Endodermal cell (in vitro differentiated cells): ENCODE measurements at regions not wholly inside any gene's neighbourhood (a gene's known extent, or its start where the extent isn't known, plus 50 kb on each side); places are given as distances from the start of the nearest gene placed in this dataset.

Experiments
- DNase-seq: peaks from one replicate; pipeline ENCODE4 v3.0.0-alpha.2; 2017
- H3K27ac ChIP-seq: 2 replicates; pipeline ENCODE4 v1.5.1; 2013; ENCODE audit warnings: mild to moderate bottlenecking, low read depth, low read length, moderate library complexity
- H3K27me3 ChIP-seq: 2 replicates; pipeline ENCODE4 v1.6.1; 2013; ENCODE audit warnings: mild to moderate bottlenecking, low read length, moderate library complexity; ENCODE audit not compliant: insufficient read depth, control insufficient read depth, poor library complexity, severe bottlenecking
- H3K36me3 ChIP-seq: 2 replicates; pipeline ENCODE4 v1.7.0; 2013; ENCODE audit warnings: mild to moderate bottlenecking, low read length, moderate library complexity; ENCODE audit not compliant: control insufficient read depth, insufficient read depth
- H3K4me1 ChIP-seq: one replicate; pipeline ENCODE4 v1.7.0; 2013; ENCODE audit warnings: low read length; ENCODE audit not compliant: control insufficient read depth, insufficient read depth
- H3K4me3 ChIP-seq: 2 replicates; pipeline ENCODE4 v1.5.1; 2013; ENCODE audit warnings: mild to moderate bottlenecking, low read length, moderate library complexity
- H3K9ac ChIP-seq: 2 replicates; pipeline ENCODE4 v1.6.1; 2013; ENCODE audit warnings: mild to moderate bottlenecking, low read length, moderate library complexity; ENCODE audit not compliant: poor library complexity, severe bottlenecking; ENCODE audit errors: extremely low read depth
- H3K9me3 ChIP-seq: 2 replicates; pipeline ENCODE4 v1.6.1; 2013; ENCODE audit warnings: mild to moderate bottlenecking, low read length, moderate library complexity; ENCODE audit not compliant: control insufficient read depth
- H3K27ac Mint-ChIP-seq: 2 replicates; pipeline ENCODE4 v1.8.0; 2020; ENCODE audit warnings: mixed read lengths
- H3K27me3 Mint-ChIP-seq: 2 replicates; pipeline ENCODE4 v1.8.0; 2021; ENCODE audit warnings: mild to moderate bottlenecking, mixed read lengths; ENCODE audit not compliant: insufficient read depth
- H3K36me3 Mint-ChIP-seq: 2 replicates; pipeline ENCODE4 v1.8.0; 2020; ENCODE audit warnings: low read depth, mixed read lengths
- H3K4me1 Mint-ChIP-seq: 2 replicates; pipeline ENCODE4 v1.8.0; 2020; ENCODE audit warnings: mixed read lengths
- H3K4me3 Mint-ChIP-seq: 2 replicates; pipeline ENCODE4 v1.8.0; 2020; ENCODE audit warnings: mild to moderate bottlenecking, moderate library complexity, mixed read lengths
- H3K9me3 Mint-ChIP-seq: 2 replicates; pipeline ENCODE4 v1.8.0; 2020; ENCODE audit warnings: mild to moderate bottlenecking, mixed read lengths
- CTCF ChIP-seq: fragments of 200-600 bp; sonication (generic); conservative IDR thresholded peaks from 2 replicates; pipeline ENCODE4 v1.5.0; 2021; ENCODE audit warnings: antibody characterized with exemption, mild to moderate bottlenecking
- WGBS, 2 experiments: methylation state at CpG; one replicate each; pipeline versions ENCODE4 v1.1.5 to v1.1.7; 2013; ENCODE audit warnings: missing lambda C conversion rate in 2 of 2, mixed read lengths in 1 of 2; ENCODE audit not compliant: insufficient coverage in 1 of 2, insufficient read length in 1 of 2; 5-methylcytosine and 5-hydroxymethylcytosine counted together

GRCh38 chr7:113301141-113301540 is 182.8 kb upstream of the SMIM30 start:
- 89 to 90% methylated on average over 2 to 3 of the region's 3 CpGs for WGBS, 2 experiments
- no peak for DNase-seq
- no peaks in the 10 kb centered on the region for H3K36me3 Mint-ChIP-seq

GRCh38 chr7:113299748-113300147 is 181.4 kb upstream of the SMIM30 start:
- Histone ChIP-seq H3K27me3 (peaks cover 6% of the 10 kb centered on the region), H3K27ac (no peak overlapping the region), H3K4me3 (no peak overlapping the region), H3K9ac (no peak overlapping the region), H3K36me3 (no peaks in the 10 kb centered on the region), H3K9me3 (no peaks in the 10 kb centered on the region), H3K4me1 (no peaks in the 10 kb centered on the region)
- Mint-ChIP-seq H3K27me3 (peaks cover 7% of the 10 kb centered on the region), H3K27ac (no peak overlapping the region), H3K36me3 (no peaks in the 10 kb centered on the region), H3K4me1 (no peaks in the 10 kb centered on the region), H3K9me3 (no peaks in the 10 kb centered on the region), H3K4me3 (no peak overlapping the region)
- no peak for TF ChIP-seq CTCF
- DNase-seq, result no peak

More at GRCh38 chr7:113301141-113301540, 182.8 kb upstream of the SMIM30 start:
- Histone ChIP-seq H3K27me3 (peaks cover 6% of the 10 kb centered on the region), H3K36me3 (no peaks in the 10 kb centered on the region), H3K27ac (no peak overlapping the region), H3K9me3 (no peaks in the 10 kb centered on the region), H3K9ac (no peak overlapping the region), H3K4me1 (no peaks in the 10 kb centered on the region), H3K4me3 (no peak overlapping the region)
- Mint-ChIP-seq H3K9me3 (no peaks in the 10 kb centered on the region), H3K27ac (no peak overlapping the region), H3K4me1 (no peaks in the 10 kb centered on the region), H3K27me3 (peaks cover 4% of the 10 kb centered on the region), H3K4me3 (no peak overlapping the region)
- TF ChIP-seq CTCF, result no peak

- no peaks in the 10 kb centered on the region for H3K9me3 ChIP-seq
- H3K27ac ChIP-seq, result no peak overlapping the region
- no peak for DNase-seq
- Mint-ChIP-seq H3K27me3 (peaks cover 7% of the 10 kb centered on the region), H3K9me3 (no peaks in the 10 kb centered on the region), H3K36me3 (no peaks in the 10 kb centered on the region), H3K4me3 (no peak overlapping the region), H3K27ac (no peak overlapping the region), H3K4me1 (no peaks in the 10 kb centered on the region)
- H3K36me3 ChIP-seq, result no peaks in the 10 kb centered on the region
- no peak overlapping the region for H3K9ac ChIP-seq
- H3K4me3 ChIP-seq, result no peak overlapping the region
- H3K4me1 ChIP-seq, result no peaks in the 10 kb centered on the region
- TF ChIP-seq CTCF, result no peak
- H3K27me3 ChIP-seq, result peaks cover 6% of the 10 kb centered on the region
Measured at GRCh38 chr7:113298501-113298900, 180.1 kb upstream of the SMIM30 start.
